GM12874 (cell line): ENCODE measurements at regions not wholly inside any gene's neighbourhood (a gene's known extent, or its start where the extent isn't known, plus 50 kb on each side); places are given as distances from the start of the nearest gene placed in this dataset.

Source experiments
- TF ChIP-seq, protein P1 (sequence below): IDR thresholded peaks from 2 replicates; pipeline ENCODE4 v1.5.1; 2011; ENCODE audit warnings: low read depth, mild to moderate bottlenecking, control low read depth, low read length, moderate library complexity; ENCODE audit not compliant: insufficient read depth

DNA sequence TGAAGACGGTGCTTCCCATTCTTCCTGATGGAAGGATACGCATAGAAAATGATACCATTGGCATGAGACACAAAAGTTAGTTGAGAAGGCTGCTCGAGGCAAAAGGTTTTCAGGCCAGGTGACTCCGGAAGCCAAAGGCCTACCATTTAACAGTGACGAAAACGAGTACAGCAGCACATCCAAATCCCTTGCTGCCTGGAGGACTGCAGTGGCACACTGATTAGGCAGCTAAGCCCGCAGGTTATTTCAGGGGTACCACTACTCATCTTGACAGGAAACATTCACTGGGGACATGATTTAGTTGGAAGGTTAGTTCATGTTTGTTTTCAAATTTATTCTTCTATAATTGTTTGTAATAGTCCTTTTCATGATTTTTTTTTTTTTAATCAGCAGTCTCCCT lies 59.9 kb upstream of the BCHE start:
- TF ChIP-seq, protein P1, sequence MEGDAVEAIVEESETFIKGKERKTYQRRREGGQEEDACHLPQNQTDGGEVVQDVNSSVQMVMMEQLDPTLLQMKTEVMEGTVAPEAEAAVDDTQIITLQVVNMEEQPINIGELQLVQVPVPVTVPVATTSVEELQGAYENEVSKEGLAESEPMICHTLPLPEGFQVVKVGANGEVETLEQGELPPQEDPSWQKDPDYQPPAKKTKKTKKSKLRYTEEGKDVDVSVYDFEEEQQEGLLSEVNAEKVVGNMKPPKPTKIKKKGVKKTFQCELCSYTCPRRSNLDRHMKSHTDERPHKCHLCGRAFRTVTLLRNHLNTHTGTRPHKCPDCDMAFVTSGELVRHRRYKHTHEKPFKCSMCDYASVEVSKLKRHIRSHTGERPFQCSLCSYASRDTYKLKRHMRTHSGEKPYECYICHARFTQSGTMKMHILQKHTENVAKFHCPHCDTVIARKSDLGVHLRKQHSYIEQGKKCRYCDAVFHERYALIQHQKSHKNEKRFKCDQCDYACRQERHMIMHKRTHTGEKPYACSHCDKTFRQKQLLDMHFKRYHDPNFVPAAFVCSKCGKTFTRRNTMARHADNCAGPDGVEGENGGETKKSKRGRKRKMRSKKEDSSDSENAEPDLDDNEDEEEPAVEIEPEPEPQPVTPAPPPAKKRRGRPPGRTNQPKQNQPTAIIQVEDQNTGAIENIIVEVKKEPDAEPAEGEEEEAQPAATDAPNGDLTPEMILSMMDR, result no peak

DNA sequence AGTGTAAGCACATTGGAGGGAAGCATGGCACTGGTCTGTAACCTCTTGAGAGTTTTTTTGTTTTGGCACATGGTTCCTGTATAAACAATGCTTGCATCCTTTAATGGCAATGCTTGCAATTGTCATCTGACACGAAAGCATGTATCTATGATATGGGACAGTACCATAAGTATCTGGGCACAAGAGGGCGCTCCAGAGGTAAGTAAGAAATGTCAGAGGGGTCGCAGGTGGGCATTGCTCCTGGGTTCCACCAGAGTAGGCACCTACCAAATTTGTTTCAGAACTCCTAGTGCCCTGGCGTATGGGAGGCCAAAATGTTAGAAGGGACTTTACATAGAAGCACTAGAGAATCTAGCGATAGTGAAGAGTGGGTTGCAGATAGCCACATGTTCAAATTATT lies 58.7 kb upstream of the BCHE start:
- TF ChIP-seq, protein P1, result peak; percentile 39

DNA sequence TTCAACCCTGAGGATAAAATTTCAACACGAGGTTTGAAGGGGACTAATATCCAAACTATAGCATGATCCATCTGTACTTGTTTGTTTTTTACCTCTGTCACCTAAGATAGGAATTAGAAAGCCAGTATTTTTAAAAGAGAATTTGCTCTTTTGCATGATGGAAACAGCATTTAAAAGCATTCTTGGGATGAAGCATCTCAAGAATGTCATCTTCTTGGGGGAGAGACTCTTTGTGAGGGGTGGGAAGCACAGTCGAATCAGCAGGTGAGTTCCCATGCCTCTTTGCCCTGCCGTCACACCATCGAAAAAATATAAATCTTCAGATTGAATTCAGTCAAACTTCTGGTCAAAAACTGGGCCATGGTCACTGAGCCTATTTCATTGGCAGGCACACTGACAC lies 55.3 kb upstream of the BCHE start:
- TF ChIP-seq, protein P1, result no peak
